ENCODE measurements at regions not wholly inside any gene's neighbourhood (a gene's known extent, or its start where the extent isn't known, plus 50 kb on each side); places are given as distances from the start of the nearest gene placed in this dataset.

DNA sequence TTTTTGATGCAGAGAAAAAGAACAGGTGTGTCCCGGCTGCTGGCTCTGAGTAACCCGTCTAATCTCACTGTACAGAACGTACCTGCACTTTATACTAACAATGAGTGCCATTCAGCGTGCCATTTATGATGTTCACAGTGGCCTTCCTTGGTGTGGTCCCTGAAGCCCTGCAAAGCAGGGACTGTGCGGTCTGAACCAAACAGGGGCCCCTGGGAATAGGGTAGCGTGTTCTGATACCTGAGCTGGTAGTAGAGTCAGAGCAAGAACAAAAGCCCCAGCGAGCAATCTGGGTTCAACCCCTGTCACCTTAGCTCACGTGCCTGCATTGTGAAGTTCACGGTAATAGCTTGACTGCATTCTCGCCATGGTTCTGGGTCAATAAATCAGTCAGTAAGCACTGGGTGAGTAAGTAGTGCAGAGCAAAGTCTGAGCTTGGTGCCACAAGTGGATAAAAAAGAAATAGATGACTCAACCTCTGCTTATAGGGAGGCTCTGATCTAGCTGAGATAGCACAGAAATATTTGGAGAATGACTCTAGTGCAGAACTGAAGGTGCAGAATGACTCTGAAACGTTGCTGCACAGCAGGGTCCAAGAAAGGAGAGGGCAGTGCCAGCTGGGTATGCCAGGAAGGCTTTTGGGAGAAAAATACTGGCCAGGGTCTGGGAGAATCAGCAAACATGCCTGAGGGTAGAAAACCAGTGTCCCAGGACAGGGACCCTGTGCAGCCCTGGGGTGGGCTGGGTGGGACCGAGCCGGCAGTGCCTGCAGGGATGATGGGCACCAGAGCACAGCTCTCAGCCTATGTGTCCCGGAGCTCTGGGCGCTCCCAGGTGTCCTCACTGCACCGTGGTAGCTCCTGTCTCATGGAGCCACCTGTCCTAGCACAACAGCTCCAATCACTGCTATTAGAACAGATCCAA lies 125.9 kb downstream of the RHOU start:
- no peaks in the 10 kb centered on the region for H3K27me3 ChIP-seq (ENCODE audit: control insufficient read depth in 4 of 4, insufficient read depth in 4 of 4, low read length in 3 of 4)
- H3K9ac ChIP-seq (ENCODE audit: low read depth in 1 of 2, low read length in 2 of 2), result no peak overlapping the region
- TF ChIP-seq, protein P1, sequence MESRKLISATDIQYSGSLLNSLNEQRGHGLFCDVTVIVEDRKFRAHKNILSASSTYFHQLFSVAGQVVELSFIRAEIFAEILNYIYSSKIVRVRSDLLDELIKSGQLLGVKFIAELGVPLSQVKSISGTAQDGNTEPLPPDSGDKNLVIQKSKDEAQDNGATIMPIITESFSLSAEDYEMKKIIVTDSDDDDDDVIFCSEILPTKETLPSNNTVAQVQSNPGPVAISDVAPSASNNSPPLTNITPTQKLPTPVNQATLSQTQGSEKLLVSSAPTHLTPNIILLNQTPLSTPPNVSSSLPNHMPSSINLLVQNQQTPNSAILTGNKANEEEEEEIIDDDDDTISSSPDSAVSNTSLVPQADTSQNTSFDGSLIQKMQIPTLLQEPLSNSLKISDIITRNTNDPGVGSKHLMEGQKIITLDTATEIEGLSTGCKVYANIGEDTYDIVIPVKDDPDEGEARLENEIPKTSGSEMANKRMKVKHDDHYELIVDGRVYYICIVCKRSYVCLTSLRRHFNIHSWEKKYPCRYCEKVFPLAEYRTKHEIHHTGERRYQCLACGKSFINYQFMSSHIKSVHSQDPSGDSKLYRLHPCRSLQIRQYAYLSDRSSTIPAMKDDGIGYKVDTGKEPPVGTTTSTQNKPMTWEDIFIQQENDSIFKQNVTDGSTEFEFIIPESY (IDR thresholded peaks at IDR 0.05), result no peak
- TF ChIP-seq TAF1 (conservative IDR thresholded peaks at IDR 0.05) (no peak), SP1 (IDR thresholded peaks at IDR 0.05) (peak; percentile 56), NR2F2 (IDR thresholded peaks at IDR 0.05) (no peak), YY1 (IDR thresholded peaks at IDR 0.05) (peak; percentile 22), RXRA (IDR thresholded peaks at IDR 0.05) (peak; percentile 50 to 79), RAD21 (IDR thresholded peaks at IDR 0.05) (peak; percentile 50 to 51), GABPA (IDR thresholded peaks at IDR 0.05 in 1 of 2, conservative IDR thresholded peaks at IDR 0.05 in 1 of 2) (no peak), FOXA1 (IDR thresholded peaks at IDR 0.05) (no peak), JUND (IDR thresholded peaks at IDR 0.05) (peak; percentile 25 to 78), HNF4A (conservative IDR thresholded peaks at IDR 0.05) (peak; percentile 74 to 87), EGR1 (IDR thresholded peaks at IDR 0.05; ENCODE audit: low read depth in 2 of 2) (no peak), HNF4G (IDR thresholded peaks at IDR 0.05) (peak; percentile 32), FOXA2 (IDR thresholded peaks at IDR 0.05) (peak; percentile 10)
- TF ChIP-seq, protein P2, sequence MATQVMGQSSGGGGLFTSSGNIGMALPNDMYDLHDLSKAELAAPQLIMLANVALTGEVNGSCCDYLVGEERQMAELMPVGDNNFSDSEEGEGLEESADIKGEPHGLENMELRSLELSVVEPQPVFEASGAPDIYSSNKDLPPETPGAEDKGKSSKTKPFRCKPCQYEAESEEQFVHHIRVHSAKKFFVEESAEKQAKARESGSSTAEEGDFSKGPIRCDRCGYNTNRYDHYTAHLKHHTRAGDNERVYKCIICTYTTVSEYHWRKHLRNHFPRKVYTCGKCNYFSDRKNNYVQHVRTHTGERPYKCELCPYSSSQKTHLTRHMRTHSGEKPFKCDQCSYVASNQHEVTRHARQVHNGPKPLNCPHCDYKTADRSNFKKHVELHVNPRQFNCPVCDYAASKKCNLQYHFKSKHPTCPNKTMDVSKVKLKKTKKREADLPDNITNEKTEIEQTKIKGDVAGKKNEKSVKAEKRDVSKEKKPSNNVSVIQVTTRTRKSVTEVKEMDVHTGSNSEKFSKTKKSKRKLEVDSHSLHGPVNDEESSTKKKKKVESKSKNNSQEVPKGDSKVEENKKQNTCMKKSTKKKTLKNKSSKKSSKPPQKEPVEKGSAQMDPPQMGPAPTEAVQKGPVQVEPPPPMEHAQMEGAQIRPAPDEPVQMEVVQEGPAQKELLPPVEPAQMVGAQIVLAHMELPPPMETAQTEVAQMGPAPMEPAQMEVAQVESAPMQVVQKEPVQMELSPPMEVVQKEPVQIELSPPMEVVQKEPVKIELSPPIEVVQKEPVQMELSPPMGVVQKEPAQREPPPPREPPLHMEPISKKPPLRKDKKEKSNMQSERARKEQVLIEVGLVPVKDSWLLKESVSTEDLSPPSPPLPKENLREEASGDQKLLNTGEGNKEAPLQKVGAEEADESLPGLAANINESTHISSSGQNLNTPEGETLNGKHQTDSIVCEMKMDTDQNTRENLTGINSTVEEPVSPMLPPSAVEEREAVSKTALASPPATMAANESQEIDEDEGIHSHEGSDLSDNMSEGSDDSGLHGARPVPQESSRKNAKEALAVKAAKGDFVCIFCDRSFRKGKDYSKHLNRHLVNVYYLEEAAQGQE (IDR thresholded peaks at IDR 0.05), result no peak
- TF ChIP-seq, protein P3, sequence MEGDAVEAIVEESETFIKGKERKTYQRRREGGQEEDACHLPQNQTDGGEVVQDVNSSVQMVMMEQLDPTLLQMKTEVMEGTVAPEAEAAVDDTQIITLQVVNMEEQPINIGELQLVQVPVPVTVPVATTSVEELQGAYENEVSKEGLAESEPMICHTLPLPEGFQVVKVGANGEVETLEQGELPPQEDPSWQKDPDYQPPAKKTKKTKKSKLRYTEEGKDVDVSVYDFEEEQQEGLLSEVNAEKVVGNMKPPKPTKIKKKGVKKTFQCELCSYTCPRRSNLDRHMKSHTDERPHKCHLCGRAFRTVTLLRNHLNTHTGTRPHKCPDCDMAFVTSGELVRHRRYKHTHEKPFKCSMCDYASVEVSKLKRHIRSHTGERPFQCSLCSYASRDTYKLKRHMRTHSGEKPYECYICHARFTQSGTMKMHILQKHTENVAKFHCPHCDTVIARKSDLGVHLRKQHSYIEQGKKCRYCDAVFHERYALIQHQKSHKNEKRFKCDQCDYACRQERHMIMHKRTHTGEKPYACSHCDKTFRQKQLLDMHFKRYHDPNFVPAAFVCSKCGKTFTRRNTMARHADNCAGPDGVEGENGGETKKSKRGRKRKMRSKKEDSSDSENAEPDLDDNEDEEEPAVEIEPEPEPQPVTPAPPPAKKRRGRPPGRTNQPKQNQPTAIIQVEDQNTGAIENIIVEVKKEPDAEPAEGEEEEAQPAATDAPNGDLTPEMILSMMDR (IDR thresholded peaks at IDR 0.05; ENCODE audit: low read depth, low read length, missing input control), result no peak
- TF ChIP-seq, protein P4, sequence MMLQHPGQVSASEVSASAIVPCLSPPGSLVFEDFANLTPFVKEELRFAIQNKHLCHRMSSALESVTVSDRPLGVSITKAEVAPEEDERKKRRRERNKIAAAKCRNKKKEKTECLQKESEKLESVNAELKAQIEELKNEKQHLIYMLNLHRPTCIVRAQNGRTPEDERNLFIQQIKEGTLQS (IDR thresholded peaks at IDR 0.05), result peak; percentile 45
- TF ChIP-seq, protein P5, sequence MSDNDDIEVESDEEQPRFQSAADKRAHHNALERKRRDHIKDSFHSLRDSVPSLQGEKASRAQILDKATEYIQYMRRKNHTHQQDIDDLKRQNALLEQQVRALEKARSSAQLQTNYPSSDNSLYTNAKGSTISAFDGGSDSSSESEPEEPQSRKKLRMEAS (IDR thresholded peaks at IDR 0.05), result no peak
- H3K4me3 ChIP-seq (ENCODE audit: low read depth in 1 of 3, low read length in 3 of 3), result no peak overlapping the region
- no peak for DNase-seq (ENCODE audit: low spot score)
- H3K4me1 ChIP-seq (ENCODE audit: control insufficient read depth in 4 of 4, insufficient read depth in 4 of 4, low read length in 3 of 4), result peaks cover 6 to 37% (median 31%) of the 10 kb centered on the region in 4 donors
- H3K9me3 ChIP-seq (ENCODE audit: control insufficient read depth in 4 of 4, low read length in 3 of 4), result no peaks in the 10 kb centered on the region
- WGBS, result 55% methylated on average over 16 of the region's 16 CpGs
- H3K27ac ChIP-seq (ENCODE audit: low read depth in 1 of 2, low read length in 2 of 2), result peak overlapping the region in 1 of 2 donors; percentile 10
- H3K36me3 ChIP-seq (ENCODE audit: control insufficient read depth in 4 of 4, insufficient read depth in 3 of 4, low read depth in 1 of 4, low read length in 3 of 4), result no peaks in the 10 kb centered on the region

Data from liver (tissue), 8 donors.